Progenitor cell of endocrine pancreas (in vitro differentiated cells): ENCODE measurements at regions not wholly inside any gene's neighbourhood (a gene's known extent, or its start where the extent isn't known, plus 50 kb on each side); places are given as distances from the start of the nearest gene placed in this dataset.

Experiments
- DNase-seq: peaks from one replicate; pipeline ENCODE4 v3.0.0; 2021; ENCODE audit warnings: low spot score; ENCODE audit not compliant: unreplicated experiment
- H3K27ac Mint-ChIP-seq: 2 replicates; pipeline ENCODE4 v1.8.0; 2021; ENCODE audit warnings: mild to moderate bottlenecking, moderate library complexity, mixed read lengths
- H3K27me3 Mint-ChIP-seq: 2 replicates; pipeline ENCODE4 v1.8.0; 2021; ENCODE audit warnings: mixed read lengths
- H3K36me3 Mint-ChIP-seq: 2 replicates; pipeline ENCODE4 v1.8.0; 2022; ENCODE audit warnings: mixed read lengths; ENCODE audit not compliant: insufficient read depth
- H3K4me1 Mint-ChIP-seq: 2 replicates; pipeline ENCODE4 v1.8.0; 2021; ENCODE audit warnings: low read depth, mixed read lengths
- H3K4me3 Mint-ChIP-seq: 2 replicates; pipeline ENCODE4 v1.8.0; 2021; ENCODE audit warnings: low read depth, mild to moderate bottlenecking, moderate library complexity, mixed read lengths
- H3K9me3 Mint-ChIP-seq: 2 replicates; pipeline ENCODE4 v1.8.0; 2021; ENCODE audit warnings: low read depth, mixed read lengths
- TF ChIP-seq, protein P1 (sequence below): fragments of 200-600 bp; sonication (generic); IDR thresholded peaks from one replicate; pipeline ENCODE4 v1.5.0; 2021; ENCODE audit warnings: antibody characterized with exemption, mild to moderate bottlenecking; ENCODE audit not compliant: unreplicated experiment

DNA sequence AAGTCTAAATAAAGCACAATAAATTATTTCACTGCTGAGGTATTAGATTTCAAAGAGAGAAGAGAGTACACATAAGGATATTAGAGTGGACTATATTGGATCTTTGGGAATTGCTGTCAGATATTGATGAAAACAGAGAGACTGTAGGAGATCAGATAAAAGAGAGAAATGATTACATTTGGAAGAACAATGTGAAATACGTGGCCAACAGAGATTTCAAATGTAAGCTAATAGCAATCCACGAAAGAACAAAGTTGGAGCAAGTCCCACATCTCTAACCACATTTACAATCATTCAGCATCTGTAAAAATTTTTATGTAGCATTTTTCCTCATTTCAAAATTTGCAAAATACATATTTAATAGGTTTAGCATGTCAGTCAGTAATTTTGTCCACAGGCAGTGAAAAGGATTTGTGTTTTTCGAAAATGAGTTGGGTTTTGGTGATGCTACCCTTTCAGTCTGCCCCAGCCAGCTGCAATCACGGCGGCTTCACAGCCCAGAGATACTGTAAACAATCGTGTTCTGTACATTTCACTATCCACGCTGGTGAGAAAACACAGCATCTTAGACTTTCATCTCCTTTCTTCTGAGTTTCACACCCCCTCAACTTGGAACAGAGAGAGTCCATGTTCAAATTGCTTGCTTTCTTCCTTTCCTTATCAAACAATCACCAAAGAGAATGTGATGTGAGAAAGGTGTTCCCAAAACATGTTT lies 209.1 kb upstream of the LYPLAL1 start:
- peaks cover 6% of the 10 kb centered on the region for H3K9me3 Mint-ChIP-seq
- H3K27ac Mint-ChIP-seq = no peak overlapping the region
- no peaks in the 10 kb centered on the region for H3K27me3 Mint-ChIP-seq
- TF ChIP-seq, protein P1, sequence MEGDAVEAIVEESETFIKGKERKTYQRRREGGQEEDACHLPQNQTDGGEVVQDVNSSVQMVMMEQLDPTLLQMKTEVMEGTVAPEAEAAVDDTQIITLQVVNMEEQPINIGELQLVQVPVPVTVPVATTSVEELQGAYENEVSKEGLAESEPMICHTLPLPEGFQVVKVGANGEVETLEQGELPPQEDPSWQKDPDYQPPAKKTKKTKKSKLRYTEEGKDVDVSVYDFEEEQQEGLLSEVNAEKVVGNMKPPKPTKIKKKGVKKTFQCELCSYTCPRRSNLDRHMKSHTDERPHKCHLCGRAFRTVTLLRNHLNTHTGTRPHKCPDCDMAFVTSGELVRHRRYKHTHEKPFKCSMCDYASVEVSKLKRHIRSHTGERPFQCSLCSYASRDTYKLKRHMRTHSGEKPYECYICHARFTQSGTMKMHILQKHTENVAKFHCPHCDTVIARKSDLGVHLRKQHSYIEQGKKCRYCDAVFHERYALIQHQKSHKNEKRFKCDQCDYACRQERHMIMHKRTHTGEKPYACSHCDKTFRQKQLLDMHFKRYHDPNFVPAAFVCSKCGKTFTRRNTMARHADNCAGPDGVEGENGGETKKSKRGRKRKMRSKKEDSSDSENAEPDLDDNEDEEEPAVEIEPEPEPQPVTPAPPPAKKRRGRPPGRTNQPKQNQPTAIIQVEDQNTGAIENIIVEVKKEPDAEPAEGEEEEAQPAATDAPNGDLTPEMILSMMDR = no peak
- H3K4me1 Mint-ChIP-seq = peaks cover 1% of the 10 kb centered on the region
- no peak overlapping the region for H3K4me3 Mint-ChIP-seq
- no peaks in the 10 kb centered on the region for H3K36me3 Mint-ChIP-seq
- DNase-seq = no peak

DNA sequence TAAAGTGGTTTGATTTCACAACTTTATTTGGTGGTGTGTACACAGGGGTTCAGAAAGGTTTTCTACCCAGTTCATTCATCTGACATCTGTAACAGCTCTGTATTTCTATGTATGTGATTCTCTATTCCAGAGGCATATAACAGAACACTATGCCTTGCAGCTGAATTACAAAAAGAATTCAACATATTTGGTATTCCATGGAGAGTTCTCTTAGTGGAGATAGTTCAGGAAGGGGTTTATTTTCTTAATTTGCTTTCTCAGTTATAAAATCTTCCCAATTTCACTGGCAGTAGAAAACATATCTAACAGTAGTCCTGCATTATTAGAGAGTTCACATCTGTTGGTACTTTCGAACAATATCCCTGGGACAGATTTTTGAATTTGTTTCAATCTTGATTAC lies 207.9 kb upstream of the LYPLAL1 start:
- H3K36me3 Mint-ChIP-seq = no peaks in the 10 kb centered on the region

DNA sequence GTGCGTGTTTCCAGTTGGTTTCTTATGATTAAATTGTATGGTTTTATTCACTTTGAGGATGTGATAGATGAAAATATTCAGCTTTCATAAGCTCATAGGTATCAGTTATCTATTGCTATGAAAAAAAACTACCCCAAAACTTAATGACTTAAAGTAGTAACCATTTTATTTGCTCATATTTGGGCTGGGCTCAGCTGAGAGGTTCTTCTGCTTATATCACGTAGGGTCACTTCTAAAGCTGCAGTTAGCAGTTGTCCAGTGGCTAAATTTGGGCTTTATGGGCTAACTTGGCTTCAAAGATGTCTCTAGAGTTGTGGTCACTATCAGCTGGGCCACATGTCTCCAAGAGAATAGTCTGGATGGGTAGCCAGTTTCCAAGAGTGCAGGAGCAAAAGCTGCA lies 206.4 kb upstream of the LYPLAL1 start:
- Mint-ChIP-seq H3K4me1 (no peaks in the 10 kb centered on the region), H3K9me3 (peaks cover 10% of the 10 kb centered on the region)

More for the DNA sequence above, 207.9 kb upstream of the LYPLAL1 start:
- Mint-ChIP-seq H3K27me3 (no peaks in the 10 kb centered on the region), H3K4me3 (no peak overlapping the region), H3K9me3 (peaks cover 6% of the 10 kb centered on the region), H3K4me1 (no peaks in the 10 kb centered on the region), H3K27ac (no peak overlapping the region)
- TF ChIP-seq, protein P1 = no peak
- DNase-seq = no peak

DNA sequence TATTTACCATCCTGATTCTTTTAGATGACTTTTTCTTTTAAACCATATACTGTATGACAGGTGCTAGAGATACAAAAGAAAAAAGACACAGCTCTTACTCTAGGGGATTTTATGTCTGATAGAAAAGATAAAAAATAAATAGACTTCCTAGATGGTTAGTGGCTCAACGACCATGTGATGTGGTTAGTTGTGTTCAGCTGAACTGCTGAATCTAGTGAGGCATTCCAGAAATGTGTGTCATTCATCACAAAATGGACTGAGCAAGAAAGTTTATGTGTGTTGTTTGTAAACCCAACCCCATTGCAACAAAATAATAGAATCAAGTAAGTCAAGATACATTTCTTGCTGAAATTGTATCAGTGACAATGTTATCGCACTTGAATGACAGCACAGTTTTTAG lies 205.8 kb upstream of the LYPLAL1 start:
- DNase-seq = no peak
- H3K9me3 Mint-ChIP-seq = peaks cover 14% of the 10 kb centered on the region
- H3K4me1 Mint-ChIP-seq = no peaks in the 10 kb centered on the region

More for the DNA sequence above, 206.4 kb upstream of the LYPLAL1 start:
- DNase-seq = no peak
- no peak overlapping the region for H3K27ac Mint-ChIP-seq
- peaks cover 3% of the 10 kb centered on the region for H3K36me3 Mint-ChIP-seq
- TF ChIP-seq, protein P1 = no peak
- no peak overlapping the region for H3K4me3 Mint-ChIP-seq
- no peaks in the 10 kb centered on the region for H3K27me3 Mint-ChIP-seq

DNA sequence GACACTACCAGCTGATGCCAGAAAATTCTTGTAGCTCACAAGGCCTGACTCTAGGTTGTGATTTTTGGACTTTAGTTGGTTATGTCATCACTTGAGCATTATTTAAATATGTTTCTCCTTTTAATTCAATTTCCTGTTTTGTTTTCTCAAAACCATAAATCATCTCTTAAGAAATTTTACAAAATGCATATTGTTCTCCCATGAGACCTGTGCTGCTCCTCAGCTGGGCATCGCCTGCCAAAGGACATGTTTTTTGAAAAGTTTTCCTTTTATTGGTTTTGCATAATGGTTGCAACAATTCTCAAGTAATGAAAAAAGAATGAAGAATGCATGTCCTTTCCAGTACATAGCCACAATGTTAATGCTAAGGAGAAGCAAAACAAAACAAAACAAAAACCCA lies 204.7 kb upstream of the LYPLAL1 start:
- H3K4me3 Mint-ChIP-seq = no peak overlapping the region
- TF ChIP-seq, protein P1 = no peak
- DNase-seq = no peak
- peaks cover 14% of the 10 kb centered on the region for H3K9me3 Mint-ChIP-seq
- peaks cover 6% of the 10 kb centered on the region for H3K36me3 Mint-ChIP-seq
- no peaks in the 10 kb centered on the region for H3K27me3 Mint-ChIP-seq
- no peaks in the 10 kb centered on the region for H3K4me1 Mint-ChIP-seq
- no peak overlapping the region for H3K27ac Mint-ChIP-seq

More for the DNA sequence above, 205.8 kb upstream of the LYPLAL1 start:
- Mint-ChIP-seq H3K27ac (no peak overlapping the region), H3K27me3 (no peaks in the 10 kb centered on the region), H3K4me3 (no peak overlapping the region), H3K36me3 (peaks cover 6% of the 10 kb centered on the region)
- TF ChIP-seq, protein P1 = no peak
